ENCODE measurements at regions not wholly inside any gene's neighbourhood (a gene's known extent, or its start where the extent isn't known, plus 50 kb on each side); places are given as distances from the start of the nearest gene placed in this dataset.

DNA sequence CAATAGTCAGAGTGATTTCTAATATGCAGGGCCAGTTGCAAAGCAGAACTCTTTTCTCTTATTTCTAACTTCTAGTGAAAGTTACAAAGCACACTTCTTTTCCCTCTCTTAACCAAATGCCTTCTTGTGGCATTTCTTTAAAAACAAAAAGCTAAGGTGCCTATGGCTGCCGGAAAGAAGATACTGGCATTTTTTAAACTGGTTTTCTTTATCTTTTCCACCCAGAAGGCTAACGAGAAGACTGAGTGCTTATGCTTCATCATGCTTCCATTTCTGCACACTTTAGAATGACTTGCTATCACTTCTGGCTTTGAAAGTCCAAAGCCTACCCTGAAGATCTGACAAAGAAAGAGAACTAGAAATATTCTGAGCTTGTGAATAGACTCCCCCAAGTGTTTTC lies 141.3 kb downstream of the P2RY1 start:
- TF ChIP-seq, protein P1, sequence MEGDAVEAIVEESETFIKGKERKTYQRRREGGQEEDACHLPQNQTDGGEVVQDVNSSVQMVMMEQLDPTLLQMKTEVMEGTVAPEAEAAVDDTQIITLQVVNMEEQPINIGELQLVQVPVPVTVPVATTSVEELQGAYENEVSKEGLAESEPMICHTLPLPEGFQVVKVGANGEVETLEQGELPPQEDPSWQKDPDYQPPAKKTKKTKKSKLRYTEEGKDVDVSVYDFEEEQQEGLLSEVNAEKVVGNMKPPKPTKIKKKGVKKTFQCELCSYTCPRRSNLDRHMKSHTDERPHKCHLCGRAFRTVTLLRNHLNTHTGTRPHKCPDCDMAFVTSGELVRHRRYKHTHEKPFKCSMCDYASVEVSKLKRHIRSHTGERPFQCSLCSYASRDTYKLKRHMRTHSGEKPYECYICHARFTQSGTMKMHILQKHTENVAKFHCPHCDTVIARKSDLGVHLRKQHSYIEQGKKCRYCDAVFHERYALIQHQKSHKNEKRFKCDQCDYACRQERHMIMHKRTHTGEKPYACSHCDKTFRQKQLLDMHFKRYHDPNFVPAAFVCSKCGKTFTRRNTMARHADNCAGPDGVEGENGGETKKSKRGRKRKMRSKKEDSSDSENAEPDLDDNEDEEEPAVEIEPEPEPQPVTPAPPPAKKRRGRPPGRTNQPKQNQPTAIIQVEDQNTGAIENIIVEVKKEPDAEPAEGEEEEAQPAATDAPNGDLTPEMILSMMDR (conservative IDR thresholded peaks at IDR 0.05; ENCODE audit: low read length): no peak
- TF ChIP-seq EZH2phosphoT487 (IDR thresholded peaks at IDR 0.05; ENCODE audit: borderline replicate concordance, low read depth, low read length): no peak

All from OCI-LY7 (cell line).